HCT116 (cell line): ENCODE measurements at regions not wholly inside any gene's neighbourhood (a gene's known extent, or its start where the extent isn't known, plus 50 kb on each side); places are given as distances from the start of the nearest gene placed in this dataset.

Experiments
- ATAC-seq: fragments of 200-7000 bp; cut with Tn5 transposase; 2 replicates; pipeline ENCODE4 v1.9.1; 2020; ENCODE audit warnings: mild to moderate bottlenecking, moderate library complexity
- BruUV-seq: library from RNA; stranded (reverse); fragments of 400-500 nt; replicated peaks from 2 replicates; lab custom pipeline; 2021; lab: Mats Ljungman, UMichigan
- CTCF ChIA-PET: fragments of 300-600 bp; sonication (Branson Sonifier 250); formaldehyde crosslinking; loops from one replicate; lab custom pipeline; 2021; ENCODE audit warnings: antibody characterized with exemption; lab: Charles Lee
- POLR2A ChIA-PET: fragments of 300-600, 350-600 bp; sonication (Branson Sonifier 250); formaldehyde crosslinking; loops from one replicate; lab custom pipeline; 2021; ENCODE audit warnings: antibody characterized with exemption; lab: Charles Lee
- RAD21 ChIA-PET, 2 experiments: fragments of 300-600 bp; sonication (Branson Sonifier 250); formaldehyde crosslinking; loops; one replicate each; lab custom pipeline; 2023; ENCODE audit warnings: low total read pairs in 2 of 2; ENCODE audit not compliant: uncharacterized antibody in 2 of 2, unreplicated experiment in 2 of 2, low non-redundant PET in 1 of 2; lab: Charles Lee
- DNase-seq: peaks from one replicate; pipeline ENCODE4 v3.0.0-alpha.2; 2010; ENCODE audit warnings: low read depth, low spot score
- H2AFZ ChIP-seq: fragments of 200-600 bp; shearing (Covaris generic), sonication (generic); 2 replicates; pipeline ENCODE4 v1.6.1; 2017; ENCODE audit warnings: low read depth, mixed run types, mixed read lengths, antibody characterized with exemption, low read length; ENCODE audit not compliant: poor library complexity, severe bottlenecking
- H3K27ac ChIP-seq: 2 replicates; pipeline ENCODE4 v1.5.1; 2012; ENCODE audit warnings: low read depth, low read length
- H3K27me3 ChIP-seq: fragments of 200-600 bp; sonication (generic); 2 replicates; pipeline ENCODE4 v1.6.1; 2016; ENCODE audit warnings: mixed run types, low read length, mixed read lengths; ENCODE audit not compliant: insufficient read depth
- H3K36me3 ChIP-seq, 2 experiments: fragments of 200-500 bp in 1 of 2; fragments of 200-600 bp in 1 of 2; sonication (Bioruptor generic) in 1 of 2; sonication (generic) in 1 of 2; 2 replicates each; pipeline versions ENCODE4 v1.5.1 to v1.6.1; 2014 to 2016; ENCODE audit warnings: low read length in 2 of 2, inconsistent platforms in 1 of 2, mixed read lengths in 1 of 2, mixed run types in 1 of 2; ENCODE audit not compliant: insufficient read depth in 2 of 2, control insufficient read depth in 1 of 2
- H3K4me1 ChIP-seq, 2 experiments: fragments of 200-600 bp in 1 of 2; sonication (generic) in 1 of 2; 2 replicates each; pipeline versions ENCODE4 v1.5.1 to v1.6.1; 2012 to 2017; ENCODE audit warnings: low read length in 2 of 2, inconsistent platforms in 1 of 2, mild to moderate bottlenecking in 1 of 2, mixed read lengths in 1 of 2, mixed run types in 1 of 2, moderate library complexity in 1 of 2; ENCODE audit not compliant: insufficient read depth in 2 of 2, control insufficient read depth in 1 of 2
- H3K4me2 ChIP-seq: fragments of 200-600 bp; sonication (generic); 2 replicates; pipeline ENCODE4 v1.6.1; 2017; ENCODE audit warnings: mixed run types, low read length, mixed read lengths
- H3K4me3 ChIP-seq, 2 experiments: fragments of 200-600 bp in 1 of 2; sonication (generic) in 1 of 2; replicated peaks in 1 of 2; 2 replicates each; pipeline ENCODE4 v1.5.1; 2011 to 2016; ENCODE audit warnings: low read length in 2 of 2, control low read depth in 1 of 2, low read depth in 1 of 2, mild to moderate bottlenecking in 1 of 2, mixed read lengths in 1 of 2, mixed run types in 1 of 2
- H3K79me2 ChIP-seq: fragments of 200-600 bp; sonication (generic); 2 replicates; pipeline ENCODE4 v1.6.1; 2017; ENCODE audit warnings: mild to moderate bottlenecking, mixed run types, low read length, moderate library complexity, mixed read lengths; ENCODE audit not compliant: insufficient read depth
- H3K9ac ChIP-seq: fragments of 200-600 bp; sonication (generic); 2 replicates; pipeline ENCODE4 v1.6.1; 2016; ENCODE audit warnings: low read length, mixed read lengths
- H3K9me2 ChIP-seq: fragments of 200-600 bp; sonication (generic), shearing (Covaris generic); 2 replicates; pipeline ENCODE4 v1.6.1; 2017; ENCODE audit warnings: mixed run types, mild to moderate bottlenecking, moderate library complexity; ENCODE audit not compliant: insufficient read depth
- H3K9me3 ChIP-seq, 2 experiments: fragments of 200-500 bp in 1 of 2; fragments of 200-600 bp in 1 of 2; sonication (Bioruptor generic) in 1 of 2; sonication (generic) in 1 of 2; 2 replicates each; pipeline ENCODE4 v1.6.1; 2014 to 2017; ENCODE audit warnings: low read length in 2 of 2, mixed read lengths in 2 of 2, inconsistent platforms in 1 of 2, low read depth in 1 of 2, mild to moderate bottlenecking in 1 of 2, mixed run types in 1 of 2, moderate library complexity in 1 of 2; ENCODE audit not compliant: control insufficient read depth in 1 of 2, insufficient read depth in 1 of 2
- H4K20me1 ChIP-seq: fragments of 200-600 bp; sonication (generic), shearing (Covaris generic); 2 replicates; pipeline ENCODE4 v1.6.1; 2017; ENCODE audit warnings: mixed run types, mild to moderate bottlenecking, moderate library complexity; ENCODE audit not compliant: insufficient read depth
- ATF3 ChIP-seq: IDR thresholded peaks from 2 replicates; pipeline ENCODE4 v1.6.1; 2012
- CEBPB ChIP-seq: IDR thresholded peaks from 2 replicates; pipeline ENCODE4 v1.6.1; 2012; ENCODE audit warnings: low read depth
- CTCF ChIP-seq, 3 experiments: fragments of 200-600 bp in 1 of 3; sonication (generic) in 1 of 3; IDR thresholded peaks in 2 of 3; conservative IDR thresholded peaks in 1 of 3; 2 replicates each; pipeline ENCODE4 v1.5.1; 2012 to 2017; ENCODE audit warnings: low read depth in 2 of 3, low read length in 2 of 3, antibody characterized with exemption in 1 of 3, borderline replicate concordance in 1 of 3, control low read depth in 1 of 3, mild to moderate bottlenecking in 1 of 3, mixed read lengths in 1 of 3, mixed run types in 1 of 3, moderate library complexity in 1 of 3; ENCODE audit not compliant: insufficient read depth in 1 of 3
- EZH2phosphoT487 ChIP-seq: fragments of 200-600 bp; IDR thresholded peaks from 2 replicates; pipeline ENCODE4 v1.6.1; 2018; ENCODE audit warnings: antibody characterized with exemption, borderline replicate concordance
- FOSL1 ChIP-seq: IDR thresholded peaks from 2 replicates; pipeline ENCODE4 v1.6.1; 2012; ENCODE audit warnings: low read depth
- JUND ChIP-seq: IDR thresholded peaks from 2 replicates; pipeline ENCODE4 v1.6.1; 2012
- MAX ChIP-seq: IDR thresholded peaks from 2 replicates; pipeline ENCODE4 v1.6.1; 2012
- POLR2A ChIP-seq: IDR thresholded peaks from 2 replicates; pipeline ENCODE4 v1.7.0; 2011; ENCODE audit warnings: borderline replicate concordance; ENCODE audit not compliant: insufficient read depth, insufficient read length; ENCODE audit errors: extremely low read depth
- RAD21 ChIP-seq: IDR thresholded peaks from 2 replicates; pipeline ENCODE4 v1.6.1; 2012; ENCODE audit warnings: low read depth, mild to moderate bottlenecking
- REST ChIP-seq: IDR thresholded peaks from 2 replicates; pipeline ENCODE4 v1.6.1; 2012; ENCODE audit warnings: low read depth
- SRF ChIP-seq: IDR thresholded peaks from 2 replicates; pipeline ENCODE4 v1.6.1; 2012; ENCODE audit warnings: low read depth
- TCF7L2 ChIP-seq: IDR thresholded peaks from 2 replicates; pipeline ENCODE4 v1.7.0; 2011; ENCODE audit warnings: borderline replicate concordance, inconsistent platforms; ENCODE audit not compliant: insufficient read depth, insufficient read length; ENCODE audit errors: extremely low read depth
- ZBTB33 ChIP-seq: IDR thresholded peaks from 2 replicates; pipeline ENCODE4 v1.6.1; 2011; ENCODE audit warnings: mild to moderate bottlenecking, low read length, moderate library complexity; ENCODE audit not compliant: insufficient replicate concordance; ENCODE audit errors: extremely low read depth
- ZFX ChIP-seq: fragments of 450-650 bp; IDR thresholded peaks from 2 replicates; pipeline ENCODE4 v1.6.1; 2017
- ZNF274 ChIP-seq: fragments of 200-500 bp; sonication (Bioruptor generic); IDR thresholded peaks from 2 replicates; pipeline ENCODE4 v1.6.1; 2014; ENCODE audit warnings: mild to moderate bottlenecking, low read depth, low read length, inconsistent platforms
- intact Hi-C: fragments of 100-400 bp; cut with micrococcal nuclease; formaldehyde crosslinking; loops from 2 replicates; pipeline ENCODE4 v1.10.0; 2022

GRCh38 chr12:34218193-34219045 lies 196.1 kb downstream of the ALG10 start:
- no peak overlapping the region for H3K27ac ChIP-seq
- ChIA-PET CTCF (no interaction called here), RAD21 (no interaction called here), POLR2A (no interaction called here)
- H3K79me2 ChIP-seq = no peaks in the 10 kb centered on the region
- H3K36me3 ChIP-seq = no peaks in the 10 kb centered on the region
- H3K4me1 ChIP-seq = no peaks in the 10 kb centered on the region
- BruUV-seq = no TSS peak
- H3K4me2 ChIP-seq = peak overlapping the region; percentile 42
- TF ChIP-seq TCF7L2 (peak; percentile 67), REST (no peak), CEBPB (no peak), ZBTB33 (no peak), RAD21 (peak; percentile 65), SRF (no peak), EZH2phosphoT487 (no peak), JUND (no peak), POLR2A (no peak), CTCF (IDR thresholded peaks at IDR 0.05 in 2 of 3, conservative IDR thresholded peaks at IDR 0.05 in 1 of 3; ENCODE audit: borderline replicate concordance in 1 of 3, insufficient read depth in 1 of 3, low read depth in 2 of 3, low read length in 2 of 3) (peak; percentile 70 to 84 (median 83)), ZNF274 (no peak), FOSL1 (no peak), ZFX (no peak), MAX (no peak), ATF3 (no peak)
- peak; percentile 52 for DNase-seq
- H3K4me3 ChIP-seq = no peak overlapping the region
- no peaks in the 10 kb centered on the region for H3K9me3 ChIP-seq
- no peak overlapping the region for H3K9ac ChIP-seq
- ATAC-seq = peak; percentile 84
- H4K20me1 ChIP-seq = no peaks in the 10 kb centered on the region
- H2AFZ ChIP-seq = no peak overlapping the region
- no peaks in the 10 kb centered on the region for H3K27me3 ChIP-seq
- intact Hi-C loops = loop anchor here (1.0 kb wide), 2 partner anchors 95 to 180 kb away; no protein-coding TSS in a partner anchor
- H3K9me2 ChIP-seq = no peaks in the 10 kb centered on the region
